HUES6 (cell line): ENCODE measurements at regions not wholly inside any gene's neighbourhood (a gene's known extent, or its start where the extent isn't known, plus 50 kb on each side); places are given as distances from the start of the nearest gene placed in this dataset.
"Not testable (repeated sequence)": the region's sequence is repeated elsewhere in the genome, so short reads cannot be mapped to it uniquely, and the experiment has no call there.

Source experiments
- H3K27ac ChIP-seq: 2 replicates; pipeline ENCODE4 v1.7.0; 2013; ENCODE audit warnings: low read depth, mild to moderate bottlenecking, low read length, inconsistent platforms
- H3K27me3 ChIP-seq: 2 replicates; pipeline ENCODE4 v1.6.1; 2013; ENCODE audit warnings: low read length; ENCODE audit not compliant: control insufficient read depth, insufficient read depth
- H3K36me3 ChIP-seq: 2 replicates; pipeline ENCODE4 v1.6.1; 2013; ENCODE audit warnings: low read length; ENCODE audit not compliant: control insufficient read depth, insufficient read depth
- H3K4me1 ChIP-seq: 2 replicates; pipeline ENCODE4 v1.6.1; 2013; ENCODE audit warnings: low read length; ENCODE audit not compliant: control insufficient read depth, insufficient read depth
- H3K4me3 ChIP-seq: 2 replicates; pipeline ENCODE4 v1.5.1; 2013; ENCODE audit warnings: low read depth, low read length
- H3K9ac ChIP-seq: one replicate; pipeline ENCODE4 v1.6.1; 2013; ENCODE audit warnings: mild to moderate bottlenecking, low read length
- H3K9me3 ChIP-seq: 2 replicates; pipeline ENCODE4 v1.6.1; 2013; ENCODE audit warnings: low read depth, low read length; ENCODE audit not compliant: control insufficient read depth, insufficient read depth

- not testable (repeated sequence) for H3K36me3 ChIP-seq, H3K27me3 ChIP-seq, H3K27ac ChIP-seq, H3K4me1 ChIP-seq, H3K4me3 ChIP-seq, H3K9ac ChIP-seq, H3K9me3 ChIP-seq
Measured at GRCh38 chr12:127155935-127156619, 1110.9 kb upstream of the TMEM132C start.

DNA sequence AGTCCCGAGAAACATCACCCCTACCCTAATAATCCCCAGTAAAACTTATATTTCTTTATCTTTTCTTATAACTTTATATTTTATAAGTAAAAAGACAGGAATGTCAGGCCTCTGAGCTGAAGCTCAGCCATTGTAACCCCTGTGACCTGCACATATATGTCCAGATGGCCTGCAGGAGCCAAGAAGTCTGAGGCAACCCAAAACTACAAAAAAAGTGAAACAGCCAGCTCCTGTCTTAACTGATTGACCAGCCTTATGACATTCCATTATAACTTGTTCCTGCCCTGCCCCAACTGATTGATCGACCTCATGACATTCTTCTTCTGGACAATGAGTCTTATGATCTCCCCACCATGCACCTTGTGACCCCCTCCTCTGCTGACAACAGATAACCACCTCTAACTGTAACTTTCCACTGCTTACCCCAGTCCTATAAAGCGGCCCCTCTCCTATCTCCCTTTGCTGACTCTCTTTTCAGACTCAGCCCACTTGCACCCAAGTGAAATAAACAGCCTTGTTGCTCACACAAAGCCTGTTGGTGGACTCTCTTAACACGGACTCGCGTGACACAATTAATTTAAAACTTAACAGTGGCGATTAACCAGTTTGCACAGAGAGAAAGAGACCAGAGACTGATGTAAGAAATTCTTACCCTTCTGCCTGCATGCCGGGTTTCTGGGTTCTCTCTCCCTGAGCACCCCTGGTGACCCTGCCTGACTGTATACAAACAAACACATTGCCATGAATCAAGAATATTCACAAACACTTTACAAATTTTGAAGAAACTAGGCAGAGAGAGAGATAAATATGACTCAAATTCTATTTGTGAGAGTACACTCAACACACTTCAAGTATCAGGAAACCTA lies 1109.2 kb upstream of the TMEM132C start:
- H3K27me3 ChIP-seq, H3K27ac ChIP-seq, H3K9me3 ChIP-seq, H3K4me3 ChIP-seq, H3K4me1 ChIP-seq, H3K9ac ChIP-seq, H3K36me3 ChIP-seq: not testable (repeated sequence)

DNA sequence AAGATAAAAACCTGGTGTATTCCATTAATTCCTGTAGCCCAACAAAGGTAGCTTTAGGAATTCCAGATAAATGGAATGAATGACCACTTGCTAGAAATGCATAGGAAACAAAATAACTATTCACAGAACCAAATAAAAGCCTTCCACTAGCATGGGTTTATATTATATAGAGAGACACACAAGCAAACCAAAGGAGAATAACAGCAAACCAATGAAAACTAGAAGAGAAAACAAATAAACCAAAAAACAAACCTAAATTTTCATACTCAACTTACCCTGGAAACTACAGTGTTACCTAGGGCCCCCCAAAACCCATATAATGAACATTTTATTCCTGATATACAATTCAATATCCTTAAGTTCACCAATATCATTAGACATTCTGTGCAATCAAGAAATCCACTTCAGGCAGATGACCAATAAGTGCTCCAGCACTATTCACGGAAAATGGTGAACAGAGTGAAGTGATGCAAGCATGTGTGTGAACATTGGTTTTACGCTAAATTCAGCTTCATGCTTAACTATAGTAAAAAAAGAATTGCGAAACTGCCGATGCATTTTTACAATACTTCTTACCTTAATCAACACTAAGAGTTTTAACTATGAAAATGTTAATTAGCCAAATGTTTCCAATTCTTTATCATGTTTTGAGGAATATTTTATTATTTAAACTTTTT lies 1108.4 kb upstream of the TMEM132C start:
- Histone ChIP-seq H3K9me3 (no peaks in the 10 kb centered on the region), H3K27ac (no peak overlapping the region), H3K4me1 (no peaks in the 10 kb centered on the region), H3K9ac (no peak overlapping the region), H3K27me3 (no peaks in the 10 kb centered on the region), H3K4me3 (no peak overlapping the region), H3K36me3 (no peaks in the 10 kb centered on the region)

DNA sequence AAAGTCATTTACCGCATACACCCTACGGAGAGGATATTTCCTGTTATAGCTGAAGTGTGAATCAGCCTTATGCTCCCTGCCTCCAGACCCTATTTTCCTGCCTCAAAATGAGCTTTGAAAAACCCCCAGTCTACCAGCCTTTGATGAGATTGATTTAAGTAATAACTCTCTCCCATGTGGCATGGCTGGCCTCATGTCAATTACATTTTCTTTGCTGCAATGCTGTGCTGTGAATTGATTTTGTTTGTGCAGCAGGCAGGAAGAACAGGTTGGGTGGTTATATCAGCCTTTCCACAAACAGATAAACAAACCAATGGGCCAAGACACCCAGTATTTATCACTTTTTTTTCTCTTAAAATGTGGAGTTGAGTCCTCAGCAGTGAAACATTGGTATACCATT lies 1105.5 kb upstream of the TMEM132C start:
- no peak overlapping the region for H3K27ac ChIP-seq
- no peaks in the 10 kb centered on the region for H3K4me1 ChIP-seq
- H3K4me3 ChIP-seq: no peak overlapping the region
- H3K36me3 ChIP-seq: no peaks in the 10 kb centered on the region
- H3K9ac ChIP-seq: no peak overlapping the region
- H3K27me3 ChIP-seq: no peaks in the 10 kb centered on the region
- no peaks in the 10 kb centered on the region for H3K9me3 ChIP-seq

- no peaks in the 10 kb centered on the region for H3K27me3 ChIP-seq
Measured at GRCh38 chr12:127162307-127162706, 1104.7 kb upstream of the TMEM132C start.

GRCh38 chr12:127162902-127163301 lies 1104.1 kb upstream of the TMEM132C start:
- Histone ChIP-seq H3K9me3 (no peaks in the 10 kb centered on the region), H3K27me3 (no peaks in the 10 kb centered on the region), H3K9ac (no peak overlapping the region), H3K36me3 (no peaks in the 10 kb centered on the region), H3K4me1 (no peaks in the 10 kb centered on the region), H3K27ac (no peak overlapping the region), H3K4me3 (no peak overlapping the region)

More at GRCh38 chr12:127162307-127162706, 1104.7 kb upstream of the TMEM132C start:
- Histone ChIP-seq H3K9me3 (no peaks in the 10 kb centered on the region), H3K36me3 (no peaks in the 10 kb centered on the region), H3K4me1 (no peaks in the 10 kb centered on the region), H3K4me3 (no peak overlapping the region), H3K27ac (no peak overlapping the region), H3K9ac (no peak overlapping the region)

DNA sequence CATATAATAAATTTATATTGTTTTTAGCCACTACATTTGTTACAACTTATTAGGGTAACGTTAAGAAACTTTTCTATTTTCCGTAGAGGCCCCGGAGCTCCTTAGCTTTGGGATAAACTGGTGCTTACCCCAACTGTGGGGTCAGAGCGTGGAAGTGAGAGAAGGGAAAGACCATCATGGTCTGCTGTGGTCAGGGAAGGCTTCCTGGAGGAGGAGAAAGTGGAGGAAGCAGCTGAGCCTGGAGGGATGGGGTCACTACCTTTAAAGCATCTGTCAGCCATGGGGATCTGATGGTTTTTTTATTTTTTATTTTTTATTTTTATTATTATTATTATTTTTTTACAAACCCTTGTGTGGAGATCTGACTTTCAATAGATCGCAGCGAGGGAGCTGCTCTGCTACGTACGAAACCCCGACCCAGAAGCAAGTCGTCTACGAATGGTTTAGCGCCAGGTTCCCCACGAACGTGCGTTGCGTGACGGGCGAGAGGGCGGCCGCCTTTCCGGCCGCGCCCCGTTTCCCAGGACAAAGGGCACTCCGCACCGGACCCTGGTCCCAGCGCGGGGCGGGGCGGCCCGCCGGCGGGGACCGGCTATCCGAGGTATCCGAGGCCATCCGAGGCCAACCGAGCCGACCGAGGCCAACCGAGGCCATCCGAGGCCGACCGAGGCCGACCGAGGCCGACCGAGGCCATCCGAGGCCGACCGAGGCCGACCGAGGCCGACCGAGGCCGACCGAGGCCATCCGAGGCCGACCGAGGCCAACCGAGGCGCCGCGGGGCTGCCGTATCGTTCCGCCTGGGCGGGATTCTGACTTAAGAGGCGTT lies 1101.2 kb upstream of the TMEM132C start:
- Histone ChIP-seq H3K9me3 (no peaks in the 10 kb centered on the region), H3K36me3 (no peaks in the 10 kb centered on the region), H3K27me3 (peaks cover 6% of the 10 kb centered on the region; the same call in 1 of the 2 replicates), H3K27ac (no peak overlapping the region), H3K4me1 (no peaks in the 10 kb centered on the region), H3K4me3 (peak overlapping the region; percentile 57), H3K9ac (peak overlapping the region; percentile 56)

DNA sequence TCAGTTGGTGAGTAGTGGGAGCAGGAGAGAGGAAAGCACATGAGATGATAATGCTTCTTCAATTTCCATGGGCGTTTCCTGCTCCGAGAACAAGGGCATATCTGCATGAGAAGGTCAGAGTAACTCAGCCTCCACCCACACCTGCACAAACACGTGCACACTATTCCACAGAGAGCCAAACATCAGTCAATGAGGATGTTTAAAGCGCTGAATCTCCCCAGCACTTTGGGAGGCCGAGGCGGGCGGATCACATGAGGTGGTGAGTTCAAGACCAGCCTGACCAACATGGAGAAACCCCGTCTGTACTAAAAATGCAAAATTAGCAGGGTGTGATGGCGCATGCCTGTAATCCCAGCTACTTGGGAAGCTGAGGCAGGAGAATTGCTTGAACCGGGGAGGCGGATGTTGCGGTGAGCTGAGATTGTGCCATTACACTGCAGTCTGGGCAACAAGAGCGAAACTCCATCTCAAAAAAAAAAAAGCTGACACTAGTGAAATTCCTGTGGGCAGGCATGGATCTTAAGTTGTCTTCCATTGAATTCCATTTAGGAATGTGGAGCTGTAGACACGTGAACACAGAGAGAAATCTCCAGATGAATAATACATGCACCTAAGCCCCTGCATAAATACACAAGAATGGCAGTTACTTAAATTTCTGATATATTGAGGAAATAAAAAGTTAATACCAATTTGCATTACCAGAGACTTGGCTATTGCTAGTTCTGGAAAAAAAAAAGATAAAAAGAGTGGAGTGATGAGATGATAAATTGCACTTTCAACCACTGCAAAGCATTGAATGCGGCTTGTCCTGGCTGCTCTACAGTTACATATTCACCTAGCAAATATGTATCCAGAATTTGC lies 1097.4 kb upstream of the TMEM132C start:
- Histone ChIP-seq H3K4me3 (no peak overlapping the region), H3K27me3 (peaks cover 6% of the 10 kb centered on the region; the same call in 1 of the 2 replicates), H3K4me1 (no peaks in the 10 kb centered on the region), H3K36me3 (no peaks in the 10 kb centered on the region), H3K27ac (no peak overlapping the region), H3K9ac (no peak overlapping the region), H3K9me3 (peaks cover 14% of the 10 kb centered on the region)

GRCh38 chr12:127170226-127171180 lies 1096.5 kb upstream of the TMEM132C start:
- Histone ChIP-seq H3K9ac (no peak overlapping the region), H3K4me3 (no peak overlapping the region), H3K36me3 (no peaks in the 10 kb centered on the region), H3K9me3 (peaks cover 18% of the 10 kb centered on the region), H3K27me3 (peaks cover 6% of the 10 kb centered on the region; the same call in 1 of the 2 replicates), H3K4me1 (no peaks in the 10 kb centered on the region), H3K27ac (no peak overlapping the region)
